ENCODE measurements at regions not wholly inside any gene's neighbourhood (a gene's known extent, or its start where the extent isn't known, plus 50 kb on each side); places are given as distances from the start of the nearest gene placed in this dataset.

DNA sequence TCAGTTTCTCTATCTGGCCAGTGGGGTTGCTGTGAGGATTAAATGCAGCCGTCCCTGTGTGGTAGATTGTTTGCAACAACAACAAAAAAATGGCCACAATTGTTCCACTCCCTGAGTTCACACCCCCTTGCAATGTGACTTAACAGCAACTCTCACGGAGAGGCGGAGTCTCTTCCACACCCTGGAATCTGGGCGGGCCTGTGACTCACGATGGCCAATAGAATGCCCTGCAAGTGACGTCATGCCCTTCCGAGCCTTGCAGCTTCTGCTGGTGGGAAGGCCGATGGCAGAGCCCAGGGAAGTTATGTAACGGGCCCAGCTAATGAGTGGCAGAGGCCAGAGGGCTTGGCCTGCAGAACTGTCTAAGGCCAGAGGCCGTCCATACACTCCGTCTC is 87.9 kb downstream of the RIPK4 start:
- TF ChIP-seq CTCF (IDR thresholded peaks at IDR 0.05), result no peak
- peak in 1 of 3 donors; percentile 32 for TF ChIP-seq POLR2A (IDR thresholded peaks at IDR 0.05)
